Activated naive CD8-positive, alpha-beta T cell treated with anti-CD3 and anti-CD28 coated beads, Interleukin-2, amount 50 U/mL, for 24 hours (primary cell): ENCODE measurements at regions not wholly inside any gene's neighbourhood (a gene's known extent, or its start where the extent isn't known, plus 50 kb on each side); places are given as distances from the start of the nearest gene placed in this dataset.
A peak's percentile ranks its signal among the peaks of the same experiment; 100 is the strongest.

Experiments used
- ATAC-seq: fragments of 150-1000 bp; cut with Tn5 transposase; one replicate; pipeline ENCODE4 v1.10.0; 2021
- DNase-seq: peaks from one replicate; pipeline ENCODE4 v3.0.0; 2021
- H3K27ac Mint-ChIP-seq: one replicate; pipeline ENCODE4 v1.8.0; 2021; ENCODE audit warnings: mild to moderate bottlenecking, mixed read lengths
- H3K27me3 Mint-ChIP-seq: one replicate; pipeline ENCODE4 v1.8.0; 2021; ENCODE audit warnings: mixed read lengths
- H3K36me3 Mint-ChIP-seq: one replicate; pipeline ENCODE4 v1.8.0; 2021; ENCODE audit warnings: low read depth, mixed read lengths
- H3K4me1 Mint-ChIP-seq: one replicate; pipeline ENCODE4 v1.8.0; 2021; ENCODE audit warnings: mixed read lengths
- H3K4me3 Mint-ChIP-seq: one replicate; pipeline ENCODE4 v1.8.0; 2021; ENCODE audit warnings: mild to moderate bottlenecking, moderate library complexity, mixed read lengths
- H3K9me3 Mint-ChIP-seq: one replicate; pipeline ENCODE4 v1.8.0; 2021; ENCODE audit warnings: mixed read lengths

- DNase-seq, result no peak
- Mint-ChIP-seq H3K36me3 (no peaks in the 10 kb centered on the region), H3K4me3 (no peak overlapping the region), H3K4me1 (no peaks in the 10 kb centered on the region), H3K27ac (no peak overlapping the region), H3K9me3 (peaks cover under 1% of the 10 kb centered on the region), H3K27me3 (no peaks in the 10 kb centered on the region)
- no peak for ATAC-seq
Measured at GRCh38 chr5:2896371-2897275, 145.1 kb upstream of the IRX2 start.

GRCh38 chr5:2895876-2896275 is 144.4 kb upstream of the IRX2 start:
- ATAC-seq (no peak), DNase-seq (no peak)
- Mint-ChIP-seq H3K27ac (no peak overlapping the region), H3K4me3 (no peak overlapping the region), H3K36me3 (no peaks in the 10 kb centered on the region), H3K27me3 (no peaks in the 10 kb centered on the region), H3K4me1 (no peaks in the 10 kb centered on the region), H3K9me3 (peaks cover under 1% of the 10 kb centered on the region)

- H3K9me3 Mint-ChIP-seq, result peaks cover 7% of the 10 kb centered on the region
- H3K36me3 Mint-ChIP-seq, result no peaks in the 10 kb centered on the region
- no peak overlapping the region for H3K4me3 Mint-ChIP-seq
- no peaks in the 10 kb centered on the region for H3K27me3 Mint-ChIP-seq
- H3K27ac Mint-ChIP-seq, result no peak overlapping the region
- no peak for ATAC-seq
- DNase-seq, result no peak
- no peaks in the 10 kb centered on the region for H3K4me1 Mint-ChIP-seq
Measured at GRCh38 chr5:2895196-2895595, 143.7 kb upstream of the IRX2 start.

GRCh38 chr5:2894736-2895135 is 143.3 kb upstream of the IRX2 start:
- Mint-ChIP-seq H3K9me3 (peaks cover 7% of the 10 kb centered on the region), H3K27me3 (no peaks in the 10 kb centered on the region), H3K4me3 (no peak overlapping the region), H3K4me1 (no peaks in the 10 kb centered on the region), H3K36me3 (no peaks in the 10 kb centered on the region), H3K27ac (no peak overlapping the region)
- DNase-seq (no peak), ATAC-seq (no peak)

- ATAC-seq, result no peak
- no peak overlapping the region for H3K4me3 Mint-ChIP-seq
- no peaks in the 10 kb centered on the region for H3K27me3 Mint-ChIP-seq
- peaks cover 7% of the 10 kb centered on the region for H3K9me3 Mint-ChIP-seq
- H3K4me1 Mint-ChIP-seq, result no peaks in the 10 kb centered on the region
- no peak overlapping the region for H3K27ac Mint-ChIP-seq
- DNase-seq, result no peak
- H3K36me3 Mint-ChIP-seq, result no peaks in the 10 kb centered on the region
Measured at GRCh38 chr5:2894316-2894715, 142.8 kb upstream of the IRX2 start.

GRCh38 chr5:2892466-2893000 is 141.1 kb upstream of the IRX2 start:
- peaks cover 7% of the 10 kb centered on the region for H3K9me3 Mint-ChIP-seq
- DNase-seq (no peak), ATAC-seq (no peak)
- no peak overlapping the region for H3K4me3 Mint-ChIP-seq
- no peak overlapping the region for H3K27ac Mint-ChIP-seq
- H3K36me3 Mint-ChIP-seq, result no peaks in the 10 kb centered on the region
- no peaks in the 10 kb centered on the region for H3K27me3 Mint-ChIP-seq
- H3K4me1 Mint-ChIP-seq, result no peaks in the 10 kb centered on the region

GRCh38 chr5:2891781-2892180 is 140.3 kb upstream of the IRX2 start:
- peaks cover 7% of the 10 kb centered on the region for H3K9me3 Mint-ChIP-seq
- no peaks in the 10 kb centered on the region for H3K36me3 Mint-ChIP-seq
- H3K4me1 Mint-ChIP-seq, result no peaks in the 10 kb centered on the region

DNA sequence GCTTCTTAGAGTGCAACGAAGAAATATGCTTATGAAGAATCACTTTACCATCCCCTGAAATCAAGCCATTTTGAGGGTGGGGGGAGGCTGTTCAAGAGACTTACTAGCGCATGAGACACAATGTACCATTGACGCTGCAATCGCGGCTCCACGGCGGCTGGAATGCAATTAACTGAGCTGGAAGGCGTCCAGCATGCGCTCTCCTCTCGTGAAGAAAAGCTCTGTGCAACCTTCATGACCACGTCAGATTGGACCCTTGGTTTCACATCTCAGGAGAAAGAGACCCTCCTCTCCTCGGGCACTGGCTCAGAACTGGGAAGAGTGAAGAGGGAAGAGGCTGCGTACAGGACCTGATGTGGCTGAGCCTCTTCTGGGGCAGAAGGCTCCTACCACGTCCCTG is 138.5 kb upstream of the IRX2 start:
- Mint-ChIP-seq H3K36me3 (no peaks in the 10 kb centered on the region), H3K4me1 (no peaks in the 10 kb centered on the region), H3K9me3 (peaks cover 7% of the 10 kb centered on the region), H3K4me3 (no peak overlapping the region), H3K27me3 (no peaks in the 10 kb centered on the region), H3K27ac (no peak overlapping the region)
- ATAC-seq, result no peak
- no peak for DNase-seq

More at GRCh38 chr5:2891781-2892180, 140.3 kb upstream of the IRX2 start:
- ATAC-seq (no peak), DNase-seq (no peak)
- Mint-ChIP-seq H3K27ac (no peak overlapping the region), H3K4me3 (no peak overlapping the region), H3K27me3 (no peaks in the 10 kb centered on the region)

DNA sequence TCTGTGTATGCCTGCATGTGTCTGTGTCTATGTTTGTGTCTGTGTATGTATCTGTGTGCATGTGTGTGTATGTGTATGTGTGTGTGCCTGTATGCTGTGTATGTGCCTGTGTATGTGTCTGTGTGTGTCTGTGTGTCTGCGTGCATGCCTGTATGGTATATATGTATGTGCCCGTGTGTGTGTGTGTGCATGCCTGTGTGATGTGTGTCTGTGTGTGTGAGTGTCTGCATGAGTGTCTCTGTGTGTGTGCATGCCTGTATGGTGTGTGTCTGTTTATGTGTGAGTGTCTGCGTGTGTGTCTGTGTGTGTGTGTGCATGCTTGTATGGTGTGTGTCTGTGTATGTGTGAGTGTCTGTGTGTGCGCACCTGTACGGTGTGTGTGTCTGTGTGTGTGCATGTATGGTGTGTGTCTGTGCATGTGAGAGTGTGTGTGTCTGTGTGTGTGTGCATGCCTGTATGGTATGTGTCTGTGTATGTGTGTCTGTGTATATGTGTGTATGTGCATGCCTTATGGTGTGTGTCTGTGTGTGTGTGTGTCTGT is 137.1 kb upstream of the IRX2 start:
- H3K4me1 Mint-ChIP-seq, result no peaks in the 10 kb centered on the region
- ATAC-seq (no peak), DNase-seq (no peak)
- peaks cover 7% of the 10 kb centered on the region for H3K9me3 Mint-ChIP-seq
- no peaks in the 10 kb centered on the region for H3K27me3 Mint-ChIP-seq
- H3K27ac Mint-ChIP-seq, result no peak overlapping the region
- H3K4me3 Mint-ChIP-seq, result no peak overlapping the region
- H3K36me3 Mint-ChIP-seq, result no peaks in the 10 kb centered on the region

DNA sequence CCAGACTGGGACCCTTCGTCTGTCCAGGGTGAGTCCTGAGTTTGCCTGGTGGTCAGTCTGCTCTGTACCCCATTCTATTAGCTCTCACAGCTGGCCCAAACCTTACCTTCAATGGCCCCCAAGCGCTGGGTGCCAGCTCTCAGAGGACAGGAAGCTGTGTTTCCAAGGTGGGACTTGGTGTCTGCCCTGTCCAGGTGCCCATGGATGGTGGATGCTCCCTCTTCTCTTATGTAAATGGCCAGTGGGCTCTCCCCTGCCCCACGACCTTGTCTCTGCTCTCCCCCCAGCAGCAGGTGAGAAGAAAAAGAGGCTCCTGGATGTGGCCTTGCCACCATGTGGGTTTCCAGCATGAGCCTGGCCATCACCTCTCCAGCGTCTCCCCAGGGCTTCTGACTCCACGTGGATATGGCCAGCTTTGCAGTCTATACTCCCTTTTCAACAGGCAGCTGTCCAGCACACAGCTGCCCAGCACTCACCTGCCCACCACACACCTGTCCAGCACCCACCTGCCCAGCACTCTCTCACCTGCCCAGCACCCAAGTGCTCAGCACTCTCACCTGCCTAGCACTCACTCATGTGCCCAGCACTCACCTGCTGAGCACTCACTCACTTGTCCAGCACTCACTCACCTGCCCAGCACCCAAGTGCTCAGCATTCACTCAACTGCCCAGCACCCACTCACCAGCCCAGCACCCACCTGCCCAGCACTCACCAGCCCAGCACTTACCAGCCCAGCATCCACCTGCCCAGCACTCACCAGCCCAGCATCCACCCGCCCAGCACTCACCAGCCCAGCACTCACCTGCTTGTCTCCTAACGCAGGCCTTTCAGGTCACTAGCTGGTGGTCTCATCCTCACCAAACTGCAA is 136.2 kb upstream of the IRX2 start:
- no peaks in the 10 kb centered on the region for H3K4me1 Mint-ChIP-seq
- no peaks in the 10 kb centered on the region for H3K36me3 Mint-ChIP-seq
- H3K9me3 Mint-ChIP-seq, result peaks cover 7% of the 10 kb centered on the region
- no peak overlapping the region for H3K4me3 Mint-ChIP-seq
- peak; percentile 20 for ATAC-seq
- H3K27me3 Mint-ChIP-seq, result no peaks in the 10 kb centered on the region
- no peak for DNase-seq
- no peak overlapping the region for H3K27ac Mint-ChIP-seq

DNA sequence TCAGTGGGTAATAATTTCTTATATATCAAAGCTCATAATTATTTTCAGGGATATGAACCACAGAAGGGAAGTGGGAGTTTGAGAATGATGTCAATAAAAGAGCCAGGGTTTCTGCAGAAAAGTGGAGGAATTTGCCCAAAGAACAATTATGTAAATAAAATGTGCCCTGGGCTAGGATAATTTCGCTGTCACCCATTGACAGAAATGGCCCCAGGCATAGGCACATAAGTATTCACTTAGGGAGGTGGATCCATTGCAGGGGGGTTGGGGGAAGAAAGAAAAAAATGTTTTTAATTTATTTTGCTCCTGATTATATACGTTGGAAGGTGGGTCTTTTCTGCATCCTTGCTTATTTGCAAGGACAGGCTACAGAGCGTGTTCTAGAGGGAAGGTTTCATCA is 135.1 kb upstream of the IRX2 start:
- ATAC-seq, result no peak
- Mint-ChIP-seq H3K27ac (no peak overlapping the region), H3K4me1 (no peaks in the 10 kb centered on the region), H3K4me3 (no peak overlapping the region), H3K27me3 (no peaks in the 10 kb centered on the region), H3K36me3 (no peaks in the 10 kb centered on the region), H3K9me3 (peaks cover 13% of the 10 kb centered on the region)
- DNase-seq, result no peak

DNA sequence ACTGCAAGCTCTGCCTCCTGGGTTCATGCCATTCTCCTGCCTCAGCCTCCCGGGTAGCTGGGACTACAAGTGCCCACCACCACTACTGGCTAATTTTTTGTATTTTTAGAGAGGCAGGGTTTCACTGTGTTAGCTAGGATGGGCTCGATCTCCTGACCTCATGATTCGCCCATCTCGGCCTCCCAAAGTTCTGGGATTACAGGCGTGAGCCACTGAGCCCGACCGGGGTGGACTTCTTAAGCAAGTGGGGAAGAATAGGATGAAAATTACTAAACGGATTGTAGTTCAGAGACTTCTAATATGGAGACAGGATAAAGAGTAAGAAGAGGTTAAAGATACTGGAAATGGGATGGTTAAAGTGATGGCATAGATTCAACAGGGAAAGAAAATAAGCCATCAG is 132.3 kb upstream of the IRX2 start:
- DNase-seq, result no peak
- ATAC-seq, result no peak
- Mint-ChIP-seq H3K4me1 (no peaks in the 10 kb centered on the region), H3K36me3 (no peaks in the 10 kb centered on the region), H3K27ac (no peak overlapping the region), H3K4me3 (no peak overlapping the region), H3K27me3 (no peaks in the 10 kb centered on the region), H3K9me3 (peaks cover 25% of the 10 kb centered on the region)

DNA sequence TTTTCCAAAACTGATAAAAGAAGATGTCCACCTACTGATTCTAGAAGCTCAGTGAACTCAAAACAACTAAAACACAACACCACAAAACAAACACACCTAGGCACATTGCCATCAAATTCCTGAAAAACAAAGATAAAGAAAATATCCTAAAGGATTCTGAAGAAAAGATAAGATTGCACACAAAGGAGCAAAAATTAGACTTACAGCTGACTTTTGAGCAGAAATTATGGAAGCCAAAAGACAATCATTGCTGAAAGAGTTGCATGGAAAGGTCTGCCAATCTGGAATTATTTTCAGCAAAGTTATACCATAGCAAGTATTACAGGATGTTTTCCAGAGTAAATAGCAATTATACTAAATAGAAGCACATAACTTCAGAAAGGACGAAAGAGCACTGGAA is 128.2 kb upstream of the IRX2 start:
- ATAC-seq, result no peak
- Mint-ChIP-seq H3K4me3 (no peak overlapping the region), H3K9me3 (peaks cover 35% of the 10 kb centered on the region), H3K27ac (no peak overlapping the region), H3K27me3 (no peaks in the 10 kb centered on the region), H3K36me3 (no peaks in the 10 kb centered on the region), H3K4me1 (no peaks in the 10 kb centered on the region)
- DNase-seq, result no peak

GRCh38 chr5:2877522-2877921 is 126.0 kb upstream of the IRX2 start:
- DNase-seq, result no peak
- no peak for ATAC-seq
- H3K36me3 Mint-ChIP-seq, result no peaks in the 10 kb centered on the region

More at GRCh38 chr5:2877522-2877921, 126.0 kb upstream of the IRX2 start:
- no peaks in the 10 kb centered on the region for H3K4me1 Mint-ChIP-seq
- no peak overlapping the region for H3K4me3 Mint-ChIP-seq
- no peak overlapping the region for H3K27ac Mint-ChIP-seq
- H3K27me3 Mint-ChIP-seq, result no peaks in the 10 kb centered on the region
- peaks cover 35% of the 10 kb centered on the region for H3K9me3 Mint-ChIP-seq
